NOMO-1 (cell line): ENCODE measurements at regions not wholly inside any gene's neighbourhood (a gene's known extent, or its start where the extent isn't known, plus 50 kb on each side); places are given as distances from the start of the nearest gene placed in this dataset.

Source experiments
- DNase-seq, 2 experiments: peaks; one replicate each; lab custom pipeline; 2025; ENCODE audit not compliant: unreplicated experiment in 2 of 2; lab: John Stamatoyannopoulos, UW

DNA sequence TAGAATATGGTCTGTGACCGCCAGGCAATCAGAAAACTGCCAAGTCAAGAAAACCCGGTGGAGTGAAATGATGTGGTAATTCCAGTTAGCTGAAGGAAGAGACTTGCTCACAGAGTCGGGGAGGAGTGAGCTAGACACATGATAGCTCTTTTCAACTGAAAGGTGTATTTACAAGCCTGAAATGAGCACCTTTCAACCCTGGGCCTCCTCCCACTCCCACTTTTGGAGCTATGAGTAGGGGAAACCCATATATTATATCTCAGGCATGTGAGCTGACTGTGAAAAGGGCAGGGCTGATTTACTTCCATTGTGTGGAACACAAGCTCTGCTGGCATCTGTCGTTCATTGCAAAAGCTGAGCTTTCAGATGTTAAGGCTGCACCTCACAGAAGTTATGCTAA lies 960.2 kb downstream of the TUSC7 start:
- DNase-seq = no peak

DNA sequence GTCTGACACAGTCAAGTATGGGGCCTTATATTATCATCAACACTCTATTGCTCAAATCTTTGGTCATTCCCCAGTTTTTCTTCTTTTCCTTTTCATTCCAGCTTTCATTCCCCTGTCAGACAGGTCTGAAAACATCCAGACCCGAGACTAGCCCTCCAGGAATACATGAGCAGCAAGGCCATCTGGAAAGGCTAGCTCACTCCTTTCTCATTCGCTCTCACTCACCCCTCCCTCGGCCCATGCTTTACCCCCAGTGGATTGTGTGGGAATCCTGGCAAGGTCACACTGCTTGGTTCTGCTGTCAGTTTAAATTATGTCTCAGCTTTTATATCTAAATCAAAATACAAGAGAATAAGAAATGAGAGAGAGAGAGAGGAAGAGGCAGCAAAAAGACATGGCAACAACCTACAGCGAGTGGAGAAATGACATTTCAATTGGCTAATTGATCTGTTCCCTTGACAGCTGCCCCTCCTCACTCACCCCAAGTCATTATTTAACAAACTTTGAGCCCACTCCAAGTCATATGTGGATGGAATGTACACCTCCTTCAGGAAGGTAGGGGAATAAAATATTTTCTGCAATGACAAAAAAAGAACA lies 962.2 kb downstream of the TUSC7 start:
- no peak for DNase-seq

DNA sequence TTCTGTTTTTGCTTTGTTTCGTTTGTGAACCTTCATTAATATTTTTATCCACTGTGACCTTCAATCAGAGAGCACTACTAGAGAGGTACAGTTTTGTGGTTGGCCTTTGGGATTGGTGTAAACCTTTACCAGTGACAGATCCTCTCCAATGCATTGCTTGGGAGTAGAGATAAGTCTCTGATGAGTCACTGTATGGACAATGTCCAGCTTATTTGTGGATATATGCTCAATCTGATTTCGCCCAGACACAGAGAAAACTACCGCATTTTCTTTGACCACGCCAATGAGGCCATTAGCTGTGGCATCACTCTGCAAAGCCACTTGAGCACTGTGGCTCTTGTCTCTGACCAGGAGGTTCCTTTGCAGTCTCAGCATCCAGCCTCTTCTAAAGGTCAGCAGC lies 964.7 kb downstream of the TUSC7 start:
- DNase-seq = no peak

- no peak for DNase-seq
Observed at GRCh38 chr3:117681619-117682018, 972.0 kb downstream of the TUSC7 start.

DNA sequence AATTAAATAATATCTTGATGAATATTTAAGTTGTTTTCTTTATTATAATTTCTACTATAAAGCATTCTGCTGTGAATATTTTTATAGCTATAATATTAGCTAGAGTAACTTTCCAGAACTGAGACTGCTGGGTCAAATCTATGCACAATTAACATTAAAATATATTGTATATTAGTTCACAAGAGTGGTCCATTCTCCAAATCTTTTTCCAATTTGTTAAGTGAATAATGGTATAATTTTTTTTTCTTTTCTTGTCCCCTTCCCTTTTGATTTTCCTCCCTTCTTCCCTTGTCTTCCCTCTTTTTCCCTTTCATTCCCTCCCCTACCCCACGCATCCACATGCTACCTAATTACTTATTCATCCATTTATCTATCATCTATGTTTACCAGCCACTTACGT lies 977.5 kb downstream of the TUSC7 start:
- DNase-seq = no peak

DNA sequence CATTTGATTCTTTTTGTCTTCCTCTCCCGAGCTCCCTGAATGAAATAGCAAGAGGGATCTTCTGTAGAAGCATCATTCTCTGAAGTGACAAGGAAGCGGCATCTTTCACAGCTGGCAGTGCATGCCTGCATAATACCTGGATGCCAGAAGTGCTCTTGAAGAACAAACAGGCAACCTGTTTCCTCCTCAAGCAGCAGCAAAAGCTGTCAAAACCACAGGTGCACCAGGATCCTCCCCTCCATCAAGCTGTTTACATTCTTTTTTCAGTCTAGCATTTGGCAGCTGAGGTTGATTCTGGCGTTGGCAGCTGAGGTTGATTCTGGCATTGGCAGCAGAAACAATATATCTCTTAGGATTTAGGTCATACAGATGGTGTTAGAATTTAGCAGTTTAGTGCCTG lies 979.0 kb downstream of the TUSC7 start:
- DNase-seq = no peak

GRCh38 chr3:117691526-117691925 lies 981.9 kb downstream of the TUSC7 start:
- no peak for DNase-seq

GRCh38 chr3:117692416-117692995 lies 982.9 kb downstream of the TUSC7 start:
- DNase-seq = no peak

- no peak for DNase-seq
Observed at GRCh38 chr3:117695321-117695720, 985.7 kb downstream of the TUSC7 start.

- no peak for DNase-seq
Observed at GRCh38 chr3:117695871-117696645, 986.5 kb downstream of the TUSC7 start.

- no peak for DNase-seq
Observed at GRCh38 chr3:117696851-117697407, 987.4 kb downstream of the TUSC7 start.

GRCh38 chr3:117699058-117699457 lies 989.5 kb downstream of the TUSC7 start:
- no peak for DNase-seq

- DNase-seq = no peak
Observed at GRCh38 chr3:117700573-117701360, 991.2 kb downstream of the TUSC7 start.

GRCh38 chr3:117705011-117705410 lies 995.4 kb downstream of the TUSC7 start:
- no peak for DNase-seq

GRCh38 chr3:117706037-117706436 lies 996.5 kb downstream of the TUSC7 start:
- DNase-seq = no peak

GRCh38 chr3:117706756-117707155 lies 997.2 kb downstream of the TUSC7 start:
- DNase-seq = no peak

GRCh38 chr3:117708601-117709000 lies 999.0 kb downstream of the TUSC7 start:
- no peak for DNase-seq

DNA sequence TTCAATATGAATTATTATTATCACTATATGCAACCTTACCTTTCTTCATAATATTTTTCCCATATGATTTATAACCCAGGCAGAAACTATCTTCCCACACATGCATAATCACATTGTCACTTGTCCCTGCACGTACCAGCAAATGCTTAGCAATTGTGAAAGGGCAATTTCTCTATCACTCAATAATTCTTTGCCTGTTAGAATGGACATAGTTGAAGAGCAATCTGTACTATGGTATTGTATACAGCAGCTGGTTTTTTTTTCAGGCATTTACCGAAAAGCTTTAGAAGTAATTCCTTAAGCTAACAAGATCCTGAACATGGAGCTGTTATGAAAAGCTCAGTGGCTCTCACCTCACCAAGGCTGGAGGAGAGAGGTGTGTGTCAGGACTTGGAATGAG lies 999.5 kb downstream of the TUSC7 start:
- DNase-seq = no peak

- DNase-seq = no peak
Observed at GRCh38 chr3:117710501-117710900, 1000.9 kb downstream of the TUSC7 start.

DNA sequence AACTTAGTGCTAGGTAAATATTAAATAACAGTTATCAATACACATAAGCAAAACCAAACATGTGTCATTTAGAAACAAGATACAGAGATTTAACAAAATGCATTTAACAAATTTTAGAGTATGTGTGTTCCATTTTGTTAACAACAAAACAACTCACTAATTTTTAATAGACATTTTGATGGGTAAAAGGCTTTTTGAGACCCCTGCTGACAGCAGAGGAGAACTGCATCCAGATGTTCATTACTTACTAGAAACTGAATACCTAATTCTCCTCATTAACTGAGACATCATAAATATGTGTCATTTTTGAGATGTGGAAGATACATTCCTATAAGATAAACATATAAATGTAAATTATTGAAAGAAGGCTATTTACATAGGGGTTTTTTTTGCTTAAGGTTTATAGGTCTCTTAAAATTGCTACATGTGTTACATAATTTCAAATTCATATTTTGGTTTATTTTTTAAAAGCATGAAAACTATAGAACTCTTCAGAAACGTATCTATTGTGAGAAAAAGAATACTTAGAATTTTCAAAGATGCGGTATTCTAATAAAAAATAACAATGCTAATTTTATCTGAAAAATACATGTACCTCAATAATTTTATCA lies 1009.8 kb downstream of the TUSC7 start:
- DNase-seq = no peak

DNA sequence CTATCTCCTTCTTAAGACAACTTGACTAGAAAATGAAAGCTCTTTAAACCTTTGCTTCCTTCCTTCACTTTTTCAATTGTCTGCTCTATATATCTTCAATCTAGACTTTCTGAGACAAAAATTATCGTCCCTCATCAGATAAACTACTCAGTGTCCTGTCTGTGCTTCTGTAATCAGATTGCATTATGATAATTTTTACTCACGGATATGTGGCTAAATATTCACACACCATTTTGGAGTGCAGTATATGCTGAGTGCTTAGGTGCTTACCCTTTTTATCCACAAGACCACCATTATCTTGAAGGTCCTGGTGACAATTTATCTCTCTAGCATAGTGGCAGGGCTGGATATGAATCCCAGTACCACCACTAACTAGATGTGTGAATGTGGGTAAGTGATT lies 1012.3 kb downstream of the TUSC7 start:
- DNase-seq = no peak
